GM18520 (cell line): ENCODE measurements at regions not wholly inside any gene's neighbourhood (a gene's known extent, or its start where the extent isn't known, plus 50 kb on each side); places are given as distances from the start of the nearest gene placed in this dataset.

Experiments
- ATAC-seq: cut with Tn5 transposase; IDR thresholded peaks from one replicate; pipeline ENCODE4 v1.9.1; 2021; ENCODE audit not compliant: unreplicated experiment

GRCh38 chr20:22470620-22471026 lies 113.7 kb downstream of the FOXA2 start:
- no peak for ATAC-seq

GRCh38 chr20:22466447-22467171 lies 117.8 kb downstream of the FOXA2 start:
- ATAC-seq: no peak

GRCh38 chr20:22465622-22466446 lies 118.5 kb downstream of the FOXA2 start:
- no peak for ATAC-seq

- no peak for ATAC-seq
Observed at GRCh38 chr20:22464312-22465003, 119.9 kb downstream of the FOXA2 start.

GRCh38 chr20:22462975-22463914 lies 121.1 kb downstream of the FOXA2 start:
- no peak for ATAC-seq

- no peak for ATAC-seq
Observed at GRCh38 chr20:22460803-22461202, 123.6 kb downstream of the FOXA2 start.

- no peak for ATAC-seq
Observed at GRCh38 chr20:22460231-22460630, 124.1 kb downstream of the FOXA2 start.

GRCh38 chr20:22459754-22460153 lies 124.6 kb downstream of the FOXA2 start:
- ATAC-seq: no peak

- ATAC-seq: no peak
Observed at GRCh38 chr20:22456109-22456508, 128.3 kb downstream of the FOXA2 start.

GRCh38 chr20:22455259-22455658 lies 129.1 kb downstream of the FOXA2 start:
- no peak for ATAC-seq

- ATAC-seq: no peak
Observed at GRCh38 chr20:22453244-22454080, 130.9 kb downstream of the FOXA2 start.

GRCh38 chr20:22452442-22453011 lies 131.8 kb downstream of the FOXA2 start:
- ATAC-seq: no peak

GRCh38 chr20:22450537-22450936 lies 133.8 kb downstream of the FOXA2 start:
- ATAC-seq: no peak

- ATAC-seq: no peak
Observed at GRCh38 chr20:22449188-22449973, 135.0 kb downstream of the FOXA2 start.

- no peak for ATAC-seq
Observed at GRCh38 chr20:22447447-22447778, 137.0 kb downstream of the FOXA2 start.

GRCh38 chr20:22446613-22447446 lies 137.5 kb downstream of the FOXA2 start:
- ATAC-seq: no peak

GRCh38 chr20:22442318-22442717 lies 142.1 kb downstream of the FOXA2 start:
- ATAC-seq: no peak

GRCh38 chr20:22438926-22439325 lies 145.4 kb downstream of the FOXA2 start:
- ATAC-seq: no peak
